Aorta (tissue), 5 donors: ENCODE measurements at regions not wholly inside any gene's neighbourhood (a gene's known extent, or its start where the extent isn't known, plus 50 kb on each side); places are given as distances from the start of the nearest gene placed in this dataset.

ENCODE experiments used
- ATAC-seq: fragments of 200-7000 bp; cut with Tn5 transposase; one replicate; pipeline ENCODE4 v1.9.1; 2022; ENCODE audit warnings: moderate library complexity; ENCODE audit not compliant: low FRiP score
- DNase-seq, 2 donors: peaks; one replicate each; pipeline ENCODE4 v3.0.0-alpha.2; 2020
- H3K27ac ChIP-seq, 2 donors: one replicate each; pipeline ENCODE4 v1.5.1; 2013; ENCODE audit warnings: low read length in 2 of 2, mild to moderate bottlenecking in 2 of 2, moderate library complexity in 2 of 2, control low read depth in 1 of 2, inconsistent platforms in 1 of 2, low read depth in 1 of 2
- H3K27me3 ChIP-seq, 2 donors: one replicate each; pipeline ENCODE4 v1.6.1; 2013; ENCODE audit warnings: control low read depth in 1 of 2, low read length in 1 of 2, mild to moderate bottlenecking in 1 of 2, moderate library complexity in 1 of 2; ENCODE audit not compliant: insufficient read depth in 2 of 2, control insufficient read depth in 1 of 2
- H3K36me3 ChIP-seq, 2 donors: one replicate each; pipeline ENCODE4 v1.6.1; 2013; ENCODE audit warnings: control low read depth in 1 of 2, low read length in 1 of 2, mild to moderate bottlenecking in 1 of 2; ENCODE audit not compliant: insufficient read depth in 2 of 2, control insufficient read depth in 1 of 2
- H3K4me1 ChIP-seq, 2 donors: one replicate each; pipeline ENCODE4 v1.6.1; 2013; ENCODE audit warnings: low read length in 2 of 2, control low read depth in 1 of 2, mild to moderate bottlenecking in 1 of 2, moderate library complexity in 1 of 2; ENCODE audit not compliant: insufficient read depth in 2 of 2, control insufficient read depth in 1 of 2
- H3K4me3 ChIP-seq, 2 donors: one replicate each; pipeline ENCODE4 v1.5.1; 2013; ENCODE audit warnings: low read length in 2 of 2, control low read depth in 1 of 2, mild to moderate bottlenecking in 1 of 2
- H3K9me3 ChIP-seq: one replicate; pipeline ENCODE4 v1.6.1; 2013; ENCODE audit warnings: mild to moderate bottlenecking, low read length; ENCODE audit not compliant: control insufficient read depth
- WGBS, 2 donors: extraction: QIAGEN DNeasy Blood & Tissue Kit; methylation state at CpG; one replicate each; pipeline ENCODE4 v1.1.7; 2013; 5-methylcytosine and 5-hydroxymethylcytosine counted together
- intact Hi-C, 2 donors: fragments of 100-400 bp; cut with DNase I; formaldehyde crosslinking; loops; one replicate each; pipeline versions ENCODE4 v1.14.2 to v1.15.0; 2022
- donor health status: healthy with polysubstance abuse.
- donor health status: Bipolar disorder and iron deficiency.
- donor health status: DM: no; HTN: no; CAD: no.
- donor health status: DM: no; HTN: no; CAD: no.
- donor health status: DM: yes; HTN: yes; CAD: no.

- Histone ChIP-seq H3K27ac (no peak overlapping the region), H3K9me3 (peaks cover 4% of the 10 kb centered on the region), H3K4me3 (no peak overlapping the region), H3K36me3 (no peaks in the 10 kb centered on the region), H3K4me1 (no peaks in the 10 kb centered on the region), H3K27me3 (no peaks in the 10 kb centered on the region)
- intact Hi-C loops = no loop called here
- no peak for DNase-seq
- ATAC-seq = no peak
- 0 to 4% methylated on average over 1 of the region's 1 CpG for WGBS, 2 donors
Measured at GRCh38 chr17:34874478-34874877, 86.8 kb downstream of the CCT6B start.

- Histone ChIP-seq H3K9me3 (peaks cover 3% of the 10 kb centered on the region), H3K27me3 (no peaks in the 10 kb centered on the region), H3K4me1 (no peaks in the 10 kb centered on the region), H3K36me3 (no peaks in the 10 kb centered on the region), H3K4me3 (no peak overlapping the region), H3K27ac (no peak overlapping the region)
- 90 to 95% methylated on average over 2 of the region's 2 CpGs for WGBS, 2 donors
- intact Hi-C loops = no loop called here
- ATAC-seq (no peak), DNase-seq (no peak)
Measured at GRCh38 chr17:34872640-34873039, 88.6 kb downstream of the CCT6B start.

- H3K4me3 ChIP-seq = no peak overlapping the region
- no peaks in the 10 kb centered on the region for H3K4me1 ChIP-seq
- ATAC-seq = no peak
- H3K27ac ChIP-seq = no peak overlapping the region
- DNase-seq = no peak
- H3K9me3 ChIP-seq = peaks cover 4% of the 10 kb centered on the region
- intact Hi-C loops = no loop called here
- no peaks in the 10 kb centered on the region for H3K36me3 ChIP-seq
- no peaks in the 10 kb centered on the region for H3K27me3 ChIP-seq
Measured at GRCh38 chr17:34869641-34870040, 91.6 kb downstream of the CCT6B start.

GRCh38 chr17:34865716-34866115 is 95.5 kb downstream of the CCT6B start:
- H3K36me3 ChIP-seq = no peaks in the 10 kb centered on the region

GRCh38 chr17:34862384-34862783 is 98.9 kb downstream of the CCT6B start:
- DNase-seq = no peak
- Histone ChIP-seq H3K27ac (no peak overlapping the region), H3K4me3 (no peak overlapping the region), H3K27me3 (no peaks in the 10 kb centered on the region), H3K9me3 (peaks cover 1% of the 10 kb centered on the region), H3K36me3 (no peaks in the 10 kb centered on the region), H3K4me1 (no peaks in the 10 kb centered on the region)
- intact Hi-C loops = no loop called here
- no peak for ATAC-seq
- WGBS, 2 donors = 67 to 69% methylated on average over 5 of the region's 5 CpGs

More at GRCh38 chr17:34865716-34866115, 95.5 kb downstream of the CCT6B start:
- no peak overlapping the region for H3K4me3 ChIP-seq
- no peaks in the 10 kb centered on the region for H3K27me3 ChIP-seq
- ATAC-seq = no peak
- H3K27ac ChIP-seq = no peak overlapping the region
- peak in 1 of 2 donors; percentile 55 for DNase-seq
- intact Hi-C loops = no loop called here
- no peaks in the 10 kb centered on the region for H3K4me1 ChIP-seq
- peaks cover 1% of the 10 kb centered on the region for H3K9me3 ChIP-seq
- WGBS, 2 donors = 68 to 71% methylated on average over 6 of the region's 6 CpGs

GRCh38 chr17:34861864-34862263 is 99.4 kb downstream of the CCT6B start:
- H3K27ac ChIP-seq = no peak overlapping the region
- no peak overlapping the region for H3K4me3 ChIP-seq
- H3K4me1 ChIP-seq = no peaks in the 10 kb centered on the region
- ATAC-seq (no peak), DNase-seq (peak in 1 of 2 donors; percentile 33)
- H3K27me3 ChIP-seq = no peaks in the 10 kb centered on the region
- H3K36me3 ChIP-seq = no peaks in the 10 kb centered on the region
- peaks cover 1% of the 10 kb centered on the region for H3K9me3 ChIP-seq
- intact Hi-C loops = no loop called here
- 86 to 92% methylated on average over 4 of the region's 4 CpGs for WGBS, 2 donors

GRCh38 chr17:34859652-34860051 is 101.6 kb downstream of the CCT6B start:
- H3K9me3 ChIP-seq = no peaks in the 10 kb centered on the region
- ATAC-seq (no peak), DNase-seq (peak in 1 of 2 donors; percentile 3)
- H3K4me3 ChIP-seq = no peak overlapping the region
- 32 to 35% methylated on average over 5 of the region's 5 CpGs for WGBS, 2 donors
- H3K27ac ChIP-seq = no peak overlapping the region
- no peaks in the 10 kb centered on the region for H3K27me3 ChIP-seq
- H3K36me3 ChIP-seq = no peaks in the 10 kb centered on the region
- H3K4me1 ChIP-seq = no peaks in the 10 kb centered on the region
- intact Hi-C loops = no loop called here

- H3K4me1 ChIP-seq = no peaks in the 10 kb centered on the region
- 61 to 67% methylated on average over 10 of the region's 10 CpGs for WGBS, 2 donors
- H3K27me3 ChIP-seq = no peaks in the 10 kb centered on the region
- no peak overlapping the region for H3K4me3 ChIP-seq
- H3K36me3 ChIP-seq = no peaks in the 10 kb centered on the region
- peak; percentile 26 for ATAC-seq
- no peak for DNase-seq
- H3K27ac ChIP-seq = no peak overlapping the region
- intact Hi-C loops = no loop called here
- H3K9me3 ChIP-seq = no peaks in the 10 kb centered on the region
Measured at GRCh38 chr17:34858591-34859565, 102.4 kb downstream of the CCT6B start.

- Histone ChIP-seq H3K4me1 (no peaks in the 10 kb centered on the region), H3K9me3 (no peaks in the 10 kb centered on the region), H3K27me3 (no peaks in the 10 kb centered on the region), H3K4me3 (no peak overlapping the region), H3K36me3 (no peaks in the 10 kb centered on the region), H3K27ac (no peak overlapping the region)
- DNase-seq (no peak), ATAC-seq (no peak)
- WGBS, 2 donors = 7 to 21% methylated on average over 4 of the region's 4 CpGs
- intact Hi-C loops = no loop called here
Measured at GRCh38 chr17:34853924-34854323, 107.3 kb downstream of the CCT6B start.
